Activated naive CD4-positive, alpha-beta T cell treated with Interleukin-2 at 50 U/mL for 16 hours (primary cell): ENCODE measurements at regions not wholly inside any gene's neighbourhood (a gene's known extent, or its start where the extent isn't known, plus 50 kb on each side); places are given as distances from the start of the nearest gene placed in this dataset.

ENCODE experiments used
- DNase-seq: peaks from one replicate; pipeline ENCODE4 v3.0.0-alpha.2; 2020

DNA sequence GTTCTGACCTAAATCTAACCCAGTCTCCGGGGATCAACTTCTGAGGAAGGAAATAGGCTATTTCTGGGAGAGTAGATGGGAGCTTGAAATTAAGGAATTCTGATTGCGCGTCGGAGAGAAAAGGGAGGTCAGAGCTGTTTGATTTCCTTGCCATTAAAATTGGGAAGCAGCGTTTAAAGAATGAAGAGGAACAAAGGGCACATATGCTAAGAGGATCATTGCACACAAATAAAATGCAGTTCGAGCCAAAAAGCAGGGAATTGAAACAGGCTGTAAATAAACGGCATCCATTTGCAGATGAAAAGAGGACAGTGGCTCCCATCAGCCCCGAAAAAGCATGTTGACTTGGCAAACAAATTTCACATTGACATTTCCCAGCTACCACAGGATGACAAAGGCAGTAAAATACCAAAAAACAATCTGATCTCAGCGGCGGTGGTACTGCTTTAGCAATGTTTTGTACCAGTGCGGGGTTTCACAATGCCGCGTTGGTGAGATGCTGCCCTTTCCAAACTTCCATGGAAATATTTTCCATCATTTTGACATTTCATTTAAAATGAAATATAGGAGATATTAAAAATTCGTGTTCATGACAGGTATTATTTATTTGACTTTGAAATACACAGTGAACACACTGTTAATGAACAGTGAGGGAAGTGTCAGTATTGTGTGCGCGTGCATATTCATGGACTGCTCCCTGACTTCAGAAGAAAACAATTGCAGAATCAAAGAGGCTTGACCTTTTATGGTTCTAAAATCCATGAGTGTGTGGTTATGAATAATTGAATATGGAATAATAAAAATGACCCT is 108.8 kb downstream of the SQOR start:
- no peak for DNase-seq

DNA sequence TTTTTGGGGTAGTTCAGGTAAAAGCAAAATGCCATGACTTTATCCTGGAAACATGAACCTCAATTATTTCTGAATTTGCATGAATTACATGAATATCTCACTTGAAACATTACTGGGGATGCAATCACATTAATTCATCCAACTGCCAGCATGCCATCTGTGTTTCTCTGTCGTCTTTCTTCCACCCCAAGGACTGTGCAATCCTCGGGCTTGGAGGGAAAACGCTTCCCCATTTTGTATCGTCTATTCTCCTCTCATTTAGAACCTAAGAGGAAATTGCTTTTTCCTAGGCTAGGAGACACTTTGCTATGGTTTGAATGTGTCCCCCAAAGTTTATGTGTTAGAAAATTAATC is 109.4 kb downstream of the SQOR start:
- no peak for DNase-seq

DNA sequence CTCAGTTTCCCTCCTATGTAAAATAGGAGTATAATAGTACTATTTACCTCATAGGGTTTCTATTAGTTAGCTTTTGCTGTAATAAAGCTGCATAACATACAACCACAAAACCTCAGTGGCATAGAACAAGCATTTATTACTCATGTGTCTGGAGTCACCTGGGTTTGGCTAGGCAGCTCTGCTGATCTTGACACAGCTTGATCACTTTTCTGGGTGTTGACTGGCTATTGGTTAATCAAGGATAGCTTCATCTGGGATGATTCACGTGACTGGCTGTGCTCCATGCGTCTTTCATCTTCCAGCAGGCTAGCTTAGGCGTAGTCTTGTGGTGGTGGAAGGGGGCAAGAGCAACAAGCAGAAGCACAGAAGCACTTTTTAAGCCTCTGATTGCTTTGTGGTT is 112.6 kb downstream of the SQOR start:
- no peak for DNase-seq

DNA sequence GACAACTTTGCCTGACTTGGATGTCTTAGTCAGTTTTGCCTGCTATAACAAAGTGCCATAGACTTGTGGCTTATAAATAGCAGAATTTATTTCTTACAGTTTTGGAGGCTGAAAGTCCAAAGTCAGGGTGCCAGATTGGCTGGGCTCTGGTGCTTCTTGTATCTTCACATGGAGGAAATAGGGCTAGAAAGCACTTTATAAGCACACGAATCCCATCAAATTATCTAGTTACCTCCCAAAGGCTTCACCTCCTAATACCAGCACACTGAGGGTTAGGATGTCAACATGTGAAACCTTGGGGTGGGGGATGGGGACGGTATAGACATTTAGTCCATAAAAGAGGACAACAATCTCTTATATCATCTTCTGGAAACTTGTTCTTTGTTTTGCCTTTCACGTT is 116.8 kb downstream of the SQOR start:
- no peak for DNase-seq

DNA sequence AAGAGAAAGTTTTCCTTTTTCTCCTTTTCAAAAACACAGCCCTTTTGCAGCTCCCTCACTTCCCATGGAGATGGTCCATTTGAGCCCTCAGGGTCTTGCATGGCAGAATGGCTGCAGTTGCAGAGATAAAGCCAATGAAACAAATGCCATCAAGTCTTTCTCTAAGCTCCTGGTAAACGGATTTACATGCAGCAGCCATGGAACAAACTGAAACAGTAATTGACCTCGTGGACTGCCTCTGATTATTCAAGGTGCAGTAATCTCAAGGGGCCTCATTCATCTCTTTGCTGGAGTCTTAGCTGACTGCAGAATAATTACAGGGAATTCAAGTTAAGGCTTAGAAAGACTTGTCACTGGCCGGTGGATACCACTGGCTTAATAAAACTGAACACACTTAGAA is 125.1 kb downstream of the SQOR start:
- no peak for DNase-seq

DNA sequence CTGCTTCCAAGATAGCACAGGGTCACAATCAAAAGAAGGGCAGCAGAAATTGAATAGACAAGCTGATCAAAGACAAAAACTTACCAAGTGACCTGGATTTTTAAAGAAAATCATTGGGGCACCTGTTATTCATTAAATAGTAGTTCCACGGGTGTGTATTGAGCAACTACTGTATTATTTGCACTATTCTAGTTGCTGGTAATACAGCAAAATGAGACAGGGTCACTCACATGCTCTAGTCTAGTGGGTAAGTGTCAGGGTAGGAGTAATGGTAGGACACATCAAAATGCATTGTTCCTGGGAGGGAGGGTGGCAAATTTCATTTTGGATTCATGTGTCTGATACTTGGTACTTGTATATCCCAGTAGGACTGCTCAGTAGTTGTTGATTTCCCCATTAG is 127.9 kb downstream of the SQOR start:
- DNase-seq = no peak

DNA sequence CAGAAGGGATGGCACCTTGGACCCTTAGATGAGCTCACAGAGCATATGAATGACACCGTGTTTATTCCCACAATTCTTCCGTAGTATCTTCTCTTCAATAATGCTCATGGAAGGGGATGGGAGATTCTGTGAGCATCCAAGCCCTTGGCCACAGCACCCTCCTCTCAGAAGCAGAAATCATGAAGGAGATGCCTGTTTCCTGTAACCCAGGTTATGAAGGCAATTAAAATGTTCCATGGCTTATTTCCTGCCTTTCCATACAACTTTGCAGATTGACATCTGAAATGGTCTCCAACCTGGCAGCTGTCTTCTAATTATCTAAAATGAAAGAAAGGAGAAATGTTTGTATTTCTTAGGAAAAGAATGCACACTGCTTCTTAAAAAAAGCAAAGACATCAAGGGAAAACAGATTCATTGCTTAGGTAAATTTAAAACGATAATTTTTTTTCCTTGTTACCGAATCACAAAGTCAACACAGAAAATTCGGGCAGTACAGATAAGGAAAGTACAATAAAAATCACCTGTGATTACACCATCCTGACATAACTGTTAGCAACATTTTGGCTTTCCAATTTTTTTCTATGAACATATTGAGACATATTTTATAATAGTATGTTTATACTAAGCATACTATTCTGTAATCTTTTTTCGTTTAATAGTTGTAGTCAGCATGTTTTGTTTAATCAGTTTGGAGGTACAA is 128.5 kb downstream of the SQOR start:
- no peak for DNase-seq

DNA sequence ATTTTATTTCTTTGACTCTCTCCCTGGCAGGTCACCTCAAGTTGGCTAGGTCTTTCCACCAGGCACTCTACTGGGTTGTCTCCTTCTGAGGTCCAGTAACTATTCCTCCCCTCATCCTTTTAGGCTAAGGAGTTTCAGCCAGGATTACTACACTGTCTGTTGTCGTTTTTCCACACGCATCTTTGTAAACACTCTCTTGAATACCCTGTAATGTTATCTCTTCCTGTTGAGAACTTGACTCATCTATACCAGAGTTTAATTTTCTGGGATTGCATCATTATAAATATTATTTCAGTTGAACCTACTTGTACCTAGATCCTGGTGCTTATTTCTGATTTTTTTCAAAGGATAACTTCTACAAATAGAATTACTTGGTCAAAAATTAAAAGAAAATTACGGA is 138.3 kb downstream of the SQOR start:
- no peak for DNase-seq

DNA sequence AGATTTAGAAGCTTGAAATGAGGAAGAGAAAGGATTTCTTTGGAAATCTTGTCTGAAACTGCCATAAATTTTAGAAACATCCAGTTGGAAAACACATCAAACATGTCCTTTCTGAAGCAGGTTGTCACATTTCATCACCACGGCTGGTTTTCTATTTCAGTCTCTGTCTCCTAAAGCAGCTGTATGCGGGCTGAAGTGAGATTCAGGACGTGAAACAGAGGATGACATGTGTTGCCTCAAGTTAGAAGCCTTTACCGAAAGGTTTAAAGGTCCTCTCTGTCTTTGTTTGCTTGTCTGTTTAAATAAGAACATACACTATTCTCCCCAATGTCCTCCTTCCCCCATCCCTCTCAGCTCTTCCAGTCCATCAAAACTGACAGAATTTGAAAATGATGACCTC is 141.9 kb downstream of the SQOR start:
- no peak for DNase-seq

DNA sequence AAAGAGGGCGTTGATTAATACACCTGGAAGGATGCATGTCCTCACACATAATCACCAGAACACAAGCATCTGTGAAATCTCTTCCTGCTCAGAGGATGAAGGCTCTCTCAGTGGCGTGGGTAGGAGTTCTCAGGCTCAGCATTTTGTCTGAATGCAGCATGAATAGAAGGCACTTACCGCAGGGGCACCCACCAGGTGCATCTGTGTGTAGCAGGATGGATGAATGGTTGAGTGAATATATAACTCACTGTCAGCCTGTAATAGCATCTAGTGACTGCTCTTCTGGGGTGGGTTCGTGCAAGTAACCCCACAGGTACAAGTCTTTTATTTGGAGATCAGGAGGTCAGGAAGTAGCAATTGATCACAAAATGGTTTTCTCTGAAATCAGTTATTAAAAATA is 143.0 kb downstream of the SQOR start:
- no peak for DNase-seq

DNA sequence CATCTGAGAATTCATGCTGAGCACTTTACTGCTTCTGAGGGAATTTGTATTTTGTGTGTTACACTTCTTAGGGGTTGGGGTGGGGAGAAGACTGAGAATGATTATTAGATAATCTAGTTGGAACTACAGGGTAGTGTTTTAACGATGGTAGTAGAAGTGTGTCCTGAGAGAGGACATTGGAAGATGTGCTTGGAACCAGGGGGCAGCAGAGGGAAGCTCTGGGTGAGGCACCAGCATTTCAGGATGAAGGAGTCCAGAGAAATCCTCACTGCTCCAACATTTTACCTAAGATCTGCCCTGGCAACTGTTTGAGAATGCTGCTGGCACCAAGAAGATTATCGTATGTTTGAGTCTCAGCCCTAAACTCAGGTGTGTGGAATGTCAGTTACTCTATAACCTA is 145.5 kb downstream of the SQOR start:
- DNase-seq = no peak

DNA sequence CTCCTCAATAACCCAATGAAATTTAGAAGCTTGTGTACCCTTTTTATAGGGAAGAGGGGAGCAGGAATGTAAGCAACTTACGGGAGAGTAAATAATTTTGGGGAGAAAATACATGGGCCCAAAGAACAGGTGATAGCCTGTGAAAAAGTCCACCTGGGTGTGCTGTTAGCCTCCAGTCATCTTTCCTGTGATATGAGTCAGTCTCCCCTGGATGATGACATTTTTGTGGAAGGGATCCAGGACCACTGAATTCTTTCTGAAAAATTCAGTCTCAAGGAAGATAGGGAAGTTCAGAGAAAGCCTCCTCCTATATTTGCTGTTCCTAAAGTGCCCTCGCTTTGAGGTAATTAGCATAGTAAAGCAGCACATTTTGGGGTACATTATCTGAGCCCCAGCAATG is 149.8 kb downstream of the SQOR start:
- no peak for DNase-seq

DNA sequence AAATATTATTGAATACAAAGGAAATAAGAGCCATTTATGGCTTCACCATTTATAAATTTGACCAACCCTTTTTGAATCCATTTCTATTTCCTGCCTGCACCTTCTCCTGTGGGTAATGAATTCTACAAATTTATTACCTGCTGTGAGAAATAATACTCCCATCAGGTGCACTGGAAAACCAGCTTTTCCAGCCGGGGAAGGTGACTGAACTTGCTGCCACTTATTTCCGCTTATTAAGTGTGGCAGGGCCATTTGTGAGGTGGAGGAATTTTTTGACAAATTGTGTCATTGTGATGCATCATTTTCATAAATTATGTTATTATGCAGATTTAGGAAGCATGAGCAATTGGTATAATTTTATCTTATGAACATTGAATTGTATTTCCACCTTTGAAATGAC is 151.1 kb downstream of the SQOR start:
- no peak for DNase-seq

DNA sequence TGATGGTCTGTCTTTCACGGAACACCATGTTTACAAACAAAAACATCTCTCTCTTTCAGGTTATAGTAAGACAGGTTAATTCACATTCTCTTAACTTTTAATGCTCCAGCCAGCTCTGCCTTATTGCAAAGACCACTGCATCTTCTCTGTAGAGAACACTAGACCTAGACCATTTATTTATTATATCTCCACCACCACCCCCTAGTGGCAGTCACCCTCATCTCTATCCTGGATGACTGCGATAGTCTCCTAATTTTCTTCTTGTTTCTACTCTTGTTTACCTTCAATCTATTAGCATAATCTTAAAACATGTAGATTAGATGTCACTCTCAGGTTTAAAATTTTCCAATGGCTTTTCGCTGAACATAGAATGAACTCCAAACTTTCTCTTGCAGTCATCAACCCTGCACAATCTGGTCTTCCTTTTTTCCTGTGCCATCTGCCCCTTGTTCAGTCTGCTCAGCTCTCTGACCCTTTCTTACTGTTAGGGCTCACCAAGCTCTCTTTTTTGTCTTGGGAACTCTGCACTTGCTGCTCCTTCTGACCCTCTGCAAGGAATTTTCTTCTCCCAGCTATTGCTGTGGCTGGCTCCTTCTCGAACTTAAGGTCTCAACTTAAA is 155.6 kb downstream of the SQOR start:
- DNase-seq = no peak

DNA sequence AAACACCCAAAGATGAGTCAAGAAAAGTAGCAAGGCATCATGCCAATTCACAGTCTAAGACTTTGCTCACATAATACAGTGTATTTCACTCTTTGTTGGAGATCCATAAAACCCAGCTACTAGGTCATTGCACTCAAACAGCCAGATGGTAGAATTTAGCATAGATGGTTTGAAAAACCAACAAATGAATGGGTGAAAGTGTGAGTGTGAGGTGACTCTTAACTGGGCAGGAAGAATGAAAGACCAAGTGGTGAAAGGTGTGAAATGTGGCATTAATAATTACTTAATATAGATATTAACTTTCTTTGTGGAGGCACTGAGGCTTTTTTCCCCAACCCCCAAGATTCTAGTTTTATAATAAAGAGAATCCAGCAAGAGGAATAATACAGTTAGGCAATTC is 159.5 kb downstream of the SQOR start:
- DNase-seq = no peak

DNA sequence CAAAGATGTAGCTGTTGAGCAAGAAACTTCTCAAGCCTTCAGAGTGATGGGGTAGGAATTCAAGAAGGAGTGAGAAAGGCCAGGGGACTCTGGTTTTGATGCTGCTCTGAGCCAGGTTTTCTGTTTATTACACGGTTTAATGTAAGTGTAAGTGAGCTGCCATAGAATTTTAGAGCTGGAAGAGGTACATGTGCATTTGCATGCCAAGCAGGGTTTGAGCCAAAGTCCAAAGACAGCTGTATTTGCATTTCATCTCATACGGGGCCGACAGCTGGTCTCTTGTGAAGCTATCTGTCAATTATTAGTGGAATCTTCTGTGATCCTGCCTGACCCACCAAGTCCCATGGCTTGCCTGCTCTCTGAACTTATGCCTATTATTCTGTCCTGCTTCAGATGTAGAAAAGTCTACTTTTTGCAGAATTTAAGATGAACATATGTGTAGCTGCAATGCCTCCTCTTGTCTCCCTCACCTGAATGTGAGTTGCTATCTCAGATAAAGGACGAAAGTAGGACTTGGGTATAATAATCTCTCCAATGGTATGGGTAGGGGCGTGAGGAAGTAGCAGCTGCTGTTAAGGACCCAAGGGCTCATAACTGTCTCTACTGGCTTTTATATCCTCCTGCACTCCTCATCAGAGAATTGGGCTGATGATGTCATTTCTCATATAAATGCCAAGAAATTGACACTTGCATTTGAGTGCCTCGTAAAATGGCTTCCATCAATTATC is 160.0 kb downstream of the SQOR start:
- DNase-seq = no peak

DNA sequence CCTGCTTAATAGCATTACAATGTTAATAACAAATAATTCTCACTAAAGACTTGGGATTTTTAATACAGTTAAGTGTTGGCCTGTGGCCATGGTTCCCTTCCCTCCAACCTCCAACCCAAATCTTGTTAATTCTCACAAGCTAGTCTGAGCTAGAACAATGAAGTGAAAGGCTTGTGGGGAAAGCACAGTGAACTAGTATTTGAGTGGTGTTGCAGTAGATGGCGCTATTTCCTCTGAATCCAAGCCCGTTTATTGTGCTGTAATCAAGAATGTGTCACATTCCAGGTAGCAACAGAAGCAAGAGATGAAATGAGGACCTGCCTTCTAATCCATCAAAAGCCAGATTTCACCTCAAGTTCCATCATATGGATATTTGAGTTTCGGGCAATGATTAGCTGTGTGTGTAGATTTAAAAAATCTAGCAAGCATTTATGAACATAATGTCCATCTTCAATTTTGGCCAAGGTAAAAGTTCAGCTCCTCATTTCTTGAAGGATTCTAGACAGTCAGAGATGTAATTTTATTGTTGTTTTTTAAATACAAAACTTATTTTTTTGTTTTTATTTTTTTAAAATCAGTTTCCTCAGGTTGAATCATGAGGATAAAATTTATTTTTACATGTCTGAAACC is 160.7 kb downstream of the SQOR start:
- no peak for DNase-seq

DNA sequence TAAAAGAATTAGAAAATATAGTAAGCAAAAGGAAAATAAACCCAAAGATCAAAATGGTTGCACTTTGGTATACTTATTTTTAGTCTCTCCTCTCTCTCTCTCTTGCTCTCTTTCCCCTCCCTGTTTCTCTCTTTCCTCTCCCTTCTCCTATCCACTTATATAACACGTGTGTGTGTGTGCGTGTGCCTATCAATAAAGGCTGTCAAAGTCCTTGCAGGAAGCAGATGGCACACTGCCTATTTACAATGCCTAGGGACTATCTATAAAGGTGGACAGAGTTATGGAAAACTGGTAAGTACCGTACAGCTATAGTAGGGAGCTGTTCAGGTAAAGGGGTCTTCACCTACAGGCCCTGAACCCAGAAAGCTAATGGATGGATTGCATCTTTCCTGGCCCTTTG is 161.6 kb downstream of the SQOR start:
- no peak for DNase-seq

DNA sequence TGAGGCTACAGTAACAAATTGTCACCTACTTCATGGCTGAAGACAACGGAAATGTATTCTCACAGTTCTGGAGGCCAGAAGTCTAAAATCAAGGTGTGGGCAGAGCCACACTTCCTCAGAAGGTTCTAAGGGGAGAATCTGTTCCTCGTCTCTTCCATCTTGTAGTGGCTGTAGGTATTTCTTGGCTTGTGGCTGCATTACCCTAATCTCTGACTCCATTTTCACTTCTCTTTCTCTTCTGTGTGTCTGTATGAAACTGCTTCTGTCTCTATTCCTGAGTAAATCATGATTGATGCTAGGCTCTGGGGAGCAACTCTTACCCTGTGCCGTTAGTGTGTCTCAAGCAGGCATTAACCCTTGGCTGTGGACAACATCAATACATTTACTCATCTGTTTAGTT is 164.7 kb downstream of the SQOR start:
- no peak for DNase-seq

DNA sequence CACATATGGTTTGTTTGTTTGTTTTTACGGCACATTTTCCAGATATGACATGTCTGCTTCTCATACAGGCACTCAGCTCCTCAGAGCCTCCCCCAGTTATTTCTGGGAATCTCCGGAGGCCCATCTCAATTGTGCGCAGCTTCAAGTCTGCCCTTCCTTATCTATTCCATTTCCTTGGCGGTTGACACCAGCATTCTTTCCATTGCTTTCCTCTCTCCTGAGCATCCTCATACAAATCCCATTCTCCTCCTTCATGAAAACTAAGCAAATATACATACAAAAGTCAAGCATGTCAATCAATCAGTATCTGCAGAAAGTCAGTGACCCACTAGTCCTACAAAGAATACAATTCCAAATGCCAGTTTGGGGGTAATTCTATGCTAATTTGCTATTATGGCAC is 166.7 kb downstream of the SQOR start:
- no peak for DNase-seq

DNA sequence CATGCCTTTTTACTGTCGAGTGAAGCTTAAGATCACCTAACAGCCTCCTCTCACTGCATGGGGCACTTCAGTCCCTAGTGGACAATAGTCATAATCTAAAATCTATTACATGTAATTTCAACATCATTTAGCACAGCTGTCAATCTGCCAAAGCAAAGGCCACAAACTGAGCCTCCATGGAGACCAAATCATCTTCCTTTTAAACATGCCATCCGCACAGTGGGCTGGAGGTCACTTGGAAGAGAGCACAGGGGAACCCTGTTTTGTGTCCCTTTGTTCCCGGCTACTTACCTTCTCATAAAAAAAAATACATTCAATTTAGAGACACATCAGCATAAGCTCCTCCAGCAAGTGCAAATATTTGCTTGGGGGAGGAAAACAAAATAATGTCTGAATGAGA is 167.3 kb downstream of the SQOR start:
- no peak for DNase-seq

DNA sequence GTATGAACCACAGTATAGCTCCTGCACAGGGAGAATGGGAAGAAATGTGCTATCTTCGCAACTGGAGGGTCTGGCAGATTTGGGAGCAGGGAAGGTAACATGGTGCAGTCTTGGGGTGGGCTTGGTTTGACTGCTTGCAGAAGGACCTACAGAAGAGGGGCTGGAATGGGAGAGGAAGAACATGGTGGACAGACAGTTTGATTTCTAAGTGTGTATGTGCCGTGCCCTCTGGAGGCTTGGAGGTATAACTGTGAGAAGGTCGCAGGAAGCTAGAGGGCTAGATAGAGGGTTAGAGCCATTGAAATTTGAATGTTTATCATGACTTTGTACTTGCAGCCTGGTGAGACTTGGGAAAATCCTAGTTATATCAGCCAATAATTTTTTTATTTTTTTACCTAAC is 169.2 kb downstream of the SQOR start:
- no peak for DNase-seq

DNA sequence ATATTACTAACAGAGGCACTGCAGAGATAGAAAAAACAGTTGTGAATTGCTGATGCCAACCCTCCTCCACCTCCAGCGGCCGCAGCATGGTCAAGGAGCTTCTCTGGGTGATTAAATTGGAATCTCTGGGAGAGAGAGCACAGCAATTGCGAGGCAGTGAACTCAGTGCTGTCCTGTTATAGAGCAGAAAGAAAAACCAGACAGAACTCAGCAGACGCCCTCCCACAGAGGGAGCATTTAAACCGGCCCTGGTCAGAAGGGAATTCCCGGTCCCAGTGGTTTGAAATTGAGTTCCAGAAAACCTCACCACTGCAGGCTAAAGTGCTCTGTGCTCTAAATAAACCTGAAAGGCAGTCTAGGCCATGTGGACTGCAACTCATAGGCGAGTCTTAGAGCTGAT is 175.4 kb downstream of the SQOR start:
- DNase-seq = no peak
